NCI-H2196 (cell line): ENCODE measurements at regions not wholly inside any gene's neighbourhood (a gene's known extent, or its start where the extent isn't known, plus 50 kb on each side); places are given as distances from the start of the nearest gene placed in this dataset.

Source experiments
- DNase-seq: peaks from one replicate; lab custom pipeline; 2025; ENCODE audit not compliant: unreplicated experiment; lab: John Stamatoyannopoulos, UW

- no peak for DNase-seq
These were observed 349.9 kb downstream of the RPS24 start for GRCh38 chr10:78383378-78384048.

GRCh38 chr10:78384049-78384431, 350.4 kb downstream of the RPS24 start:
- DNase-seq: no peak

DNA sequence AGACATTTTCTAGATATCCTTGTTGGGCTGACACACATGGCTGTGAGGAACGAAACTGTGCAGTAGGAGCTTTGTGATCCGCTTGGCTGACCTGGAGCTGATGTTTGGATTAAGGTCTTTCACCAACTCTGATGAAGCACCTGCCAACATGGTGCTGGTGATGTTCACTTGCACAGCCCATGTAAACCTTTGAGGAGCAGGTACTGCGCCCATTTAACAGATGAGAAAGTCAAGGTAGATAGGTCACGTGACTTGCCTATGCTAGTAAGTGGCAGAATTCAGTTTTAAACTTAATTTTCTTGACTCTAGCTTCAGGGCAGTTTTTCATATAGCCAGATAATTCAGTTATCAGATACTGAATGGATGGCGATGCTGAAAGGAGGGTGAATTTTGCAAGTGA, 351.9 kb downstream of the RPS24 start:
- no peak for DNase-seq

- no peak for DNase-seq
These were observed 352.8 kb downstream of the RPS24 start for GRCh38 chr10:78386509-78386908.

- no peak for DNase-seq
These were observed 354.8 kb downstream of the RPS24 start for GRCh38 chr10:78388331-78389050.

DNA sequence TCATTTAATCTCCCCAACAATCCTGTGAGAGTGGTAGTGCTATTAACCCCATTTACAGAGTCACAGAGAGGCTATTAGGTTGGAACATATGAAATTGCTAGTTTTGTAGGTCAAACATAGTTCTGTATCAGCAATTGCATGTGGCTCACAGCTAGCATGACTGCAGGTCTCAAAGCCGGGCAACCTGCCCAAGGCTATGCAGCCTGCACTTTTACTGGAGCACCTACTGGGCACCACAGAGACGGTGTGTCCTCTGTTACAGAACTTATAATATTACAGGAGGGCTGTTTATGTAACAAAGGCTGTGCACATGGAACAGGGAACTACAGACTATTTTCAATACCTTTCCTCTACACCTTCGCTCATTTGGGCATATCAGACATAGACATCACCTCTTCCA, 355.8 kb downstream of the RPS24 start:
- no peak for DNase-seq

DNA sequence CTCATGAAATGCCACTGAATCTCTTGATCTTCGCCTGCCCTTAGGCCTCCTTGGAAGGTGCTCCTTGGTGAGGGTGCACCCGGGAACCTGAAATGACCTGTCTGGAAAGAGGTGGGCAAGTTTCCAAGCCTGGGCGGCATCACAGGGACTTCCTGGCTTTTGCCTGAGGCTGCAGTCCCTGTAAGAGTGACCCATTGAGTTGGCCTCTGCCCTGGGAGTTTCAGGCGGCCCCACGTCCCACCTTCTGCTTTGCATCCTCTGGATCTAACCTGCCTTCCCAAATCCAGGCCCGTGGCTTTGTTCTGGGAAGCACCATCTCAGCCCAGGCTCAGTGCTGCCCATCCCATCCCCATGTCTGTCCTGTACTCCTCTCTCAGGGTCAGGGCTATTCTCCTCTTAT, 356.4 kb downstream of the RPS24 start:
- no peak for DNase-seq

GRCh38 chr10:78390817-78391216, 357.2 kb downstream of the RPS24 start:
- no peak for DNase-seq

DNA sequence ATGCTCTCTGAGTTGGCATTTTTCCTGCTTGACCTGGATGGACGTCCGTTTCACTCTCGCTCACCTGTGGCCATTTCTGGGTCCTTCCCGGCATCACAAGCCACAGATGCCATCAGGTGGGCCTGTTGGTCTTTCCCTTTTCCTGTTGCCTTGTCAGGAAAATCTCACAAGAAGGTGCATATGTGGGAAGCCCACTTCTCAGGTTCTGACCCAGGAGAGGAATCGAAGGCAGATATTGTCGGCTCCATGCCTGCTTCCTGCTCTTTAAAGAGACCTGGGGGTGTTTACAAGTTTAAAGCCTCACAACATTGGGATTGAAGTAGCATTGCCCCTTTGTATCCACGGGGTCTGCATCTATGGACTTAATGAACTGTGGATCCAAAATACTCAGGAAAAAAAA, 357.9 kb downstream of the RPS24 start:
- no peak for DNase-seq

DNA sequence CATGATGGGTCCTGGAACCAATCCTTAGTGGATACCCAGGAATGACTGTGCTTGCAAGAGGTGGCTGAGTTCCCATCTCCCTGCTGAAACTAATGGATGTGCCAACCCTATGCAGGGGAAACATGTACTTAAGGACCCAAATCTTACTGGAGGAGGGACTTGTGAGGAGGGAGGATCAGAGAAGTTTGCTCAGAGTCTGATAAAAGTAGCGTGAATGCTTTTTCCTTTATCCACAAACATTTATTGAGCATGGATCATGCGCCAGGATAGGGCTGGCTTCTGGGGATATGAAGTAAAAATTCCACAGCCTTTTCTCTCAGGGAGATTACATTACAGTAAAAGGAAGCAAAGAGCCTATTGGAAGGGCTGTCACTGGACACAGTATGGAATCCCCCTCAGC, 358.5 kb downstream of the RPS24 start:
- no peak for DNase-seq

GRCh38 chr10:78393094-78393493, 359.4 kb downstream of the RPS24 start:
- DNase-seq: no peak

DNA sequence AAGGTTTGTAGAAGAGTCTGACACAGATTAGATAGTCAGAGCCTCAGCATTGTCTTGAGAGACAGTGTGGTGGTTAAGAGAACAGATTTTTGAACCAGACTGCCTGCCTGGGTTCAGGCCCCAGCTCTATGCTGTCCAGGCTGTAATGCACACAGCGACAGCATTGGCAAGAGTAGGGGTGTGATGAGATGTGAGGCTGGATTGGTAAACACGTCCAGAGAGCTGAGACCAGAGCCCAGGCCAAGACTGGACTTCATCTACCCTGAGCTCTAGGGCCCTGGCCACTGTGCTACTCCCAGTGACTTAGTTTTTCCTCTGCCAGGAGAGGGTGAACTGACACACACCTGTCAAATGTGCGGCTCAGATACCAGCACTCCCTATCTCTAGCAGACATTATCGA, 360.4 kb downstream of the RPS24 start:
- no peak for DNase-seq

DNA sequence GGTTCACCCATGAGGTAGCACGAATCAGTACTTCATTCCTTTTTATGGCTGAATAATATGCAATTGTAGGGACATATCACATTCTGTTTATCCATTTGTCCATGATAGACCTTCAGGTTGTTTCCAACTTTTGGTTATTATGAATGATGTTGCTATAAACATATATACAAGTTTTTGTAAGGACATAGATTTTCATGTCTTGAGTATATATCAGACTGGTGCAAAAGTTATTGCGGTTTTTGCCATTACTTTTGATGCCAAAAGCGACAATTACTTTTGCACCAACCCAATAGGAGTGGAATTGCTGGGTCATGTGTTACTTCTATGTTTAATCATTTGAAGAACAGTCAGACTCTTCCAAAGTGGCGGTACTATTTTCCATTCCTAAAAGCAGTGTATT, 361.5 kb downstream of the RPS24 start:
- DNase-seq: no peak

DNA sequence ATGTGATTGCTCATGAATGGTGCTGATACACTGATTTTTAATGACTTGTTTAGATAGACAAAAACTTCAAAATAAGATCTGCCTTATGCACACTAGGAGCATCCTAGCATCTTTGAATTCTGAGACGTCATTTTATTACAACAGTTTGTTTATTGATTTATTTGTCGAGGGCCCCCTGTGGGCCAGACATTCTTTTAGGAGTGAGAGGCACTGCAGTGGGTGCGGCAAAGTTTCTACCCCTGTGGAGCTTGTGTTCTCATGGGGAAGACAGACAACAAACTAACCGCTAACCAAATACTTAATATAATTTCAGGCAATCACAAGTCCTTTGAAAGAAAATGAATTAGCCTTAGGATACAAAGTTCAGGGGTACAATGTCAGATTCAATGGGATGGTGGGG, 363.1 kb downstream of the RPS24 start:
- no peak for DNase-seq

DNA sequence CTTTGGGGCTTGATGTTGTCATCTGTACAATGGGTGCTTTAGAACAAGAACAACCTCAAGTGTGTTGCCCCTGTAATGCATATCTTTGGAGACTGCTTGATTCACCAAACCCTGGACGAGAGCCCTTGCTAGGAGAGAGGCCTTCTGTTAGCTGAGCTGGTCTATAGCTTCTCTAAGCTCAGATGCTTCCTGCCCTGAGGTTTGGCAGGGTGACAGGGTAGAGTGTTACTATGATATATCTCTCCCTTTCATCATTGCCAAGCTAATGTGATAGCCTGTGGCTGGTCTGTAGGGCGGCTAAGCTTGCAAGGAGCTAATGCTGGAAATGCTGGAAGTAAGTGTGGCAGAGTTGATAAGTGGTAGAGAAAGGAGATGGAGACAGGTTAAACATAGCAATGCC, 364.1 kb downstream of the RPS24 start:
- DNase-seq: peak; percentile 22

- DNase-seq: no peak
These were observed 364.7 kb downstream of the RPS24 start for GRCh38 chr10:78398382-78398781.

DNA sequence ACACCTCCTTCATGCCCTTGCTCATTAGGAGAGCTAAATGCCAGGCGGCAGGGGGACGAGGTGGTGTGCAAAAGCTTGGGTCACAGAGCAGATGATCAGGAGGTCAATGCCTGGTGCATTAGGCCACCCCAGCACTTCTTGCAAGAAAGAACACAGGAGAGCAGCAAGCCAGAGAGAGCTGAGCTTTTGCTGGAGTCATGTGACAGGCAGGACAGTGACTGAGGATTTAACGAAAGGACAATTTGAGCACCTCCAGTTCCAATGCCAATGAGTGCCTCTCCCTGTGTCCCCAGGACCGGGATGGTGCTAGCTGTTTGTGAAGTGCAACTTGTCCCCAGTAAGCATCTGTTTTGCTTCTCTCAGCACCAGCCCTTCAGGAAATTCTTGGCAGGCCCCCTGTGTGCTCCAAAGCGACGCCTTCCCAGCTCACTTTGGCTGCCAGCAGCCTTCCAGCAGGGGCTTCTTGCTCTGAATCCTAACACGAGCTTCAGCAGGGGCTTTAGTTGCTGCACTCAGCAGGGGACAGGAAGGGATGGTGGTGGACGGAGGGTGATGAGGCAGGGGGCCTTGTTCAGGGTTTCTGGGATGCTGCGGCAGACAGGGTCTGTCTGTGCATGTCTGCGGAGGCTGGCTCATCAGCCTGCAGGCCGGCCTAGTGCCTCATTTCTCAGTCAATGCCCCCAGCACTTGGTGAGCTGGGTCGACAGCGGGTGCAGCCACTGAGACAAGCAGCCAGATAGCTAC, 368.1 kb downstream of the RPS24 start:
- no peak for DNase-seq

DNA sequence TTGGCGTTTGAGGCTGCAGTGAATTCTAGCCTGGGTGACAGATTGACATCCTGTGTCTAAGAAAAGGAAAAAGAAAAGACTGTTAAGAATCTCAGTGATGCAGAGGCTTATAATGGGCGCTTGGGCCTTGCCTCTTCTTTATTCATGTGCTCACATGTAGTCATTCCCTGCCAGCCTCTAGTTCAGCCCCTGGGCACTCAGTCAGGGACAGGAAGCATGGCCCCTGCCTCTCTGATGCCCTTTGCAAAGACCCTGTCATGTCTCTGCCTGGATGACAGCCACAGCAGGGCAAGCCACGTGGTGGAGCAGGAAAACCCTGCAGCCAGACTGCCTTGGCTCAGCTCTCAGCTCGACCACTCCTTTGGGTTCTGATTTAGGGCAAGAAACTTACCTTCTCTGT, 368.9 kb downstream of the RPS24 start:
- DNase-seq: no peak

DNA sequence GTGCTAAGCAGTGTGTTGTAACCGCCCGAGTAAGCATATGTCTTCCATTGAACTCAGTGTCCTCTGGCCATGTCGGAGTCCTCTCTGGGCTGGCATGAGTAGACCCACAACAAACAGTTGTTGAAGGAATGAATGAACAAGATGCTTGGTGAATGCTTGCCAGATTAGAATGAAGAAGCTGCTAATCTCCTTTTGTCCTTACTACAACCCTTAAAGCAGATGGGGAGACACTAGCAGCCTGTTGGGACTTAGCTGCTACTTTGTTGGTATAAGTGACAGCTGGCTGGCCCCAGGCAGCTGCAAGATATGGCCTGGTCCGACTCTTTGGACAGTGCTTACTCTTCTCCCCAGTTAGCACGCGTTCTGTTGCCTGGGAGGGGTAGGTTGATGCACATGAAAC, 370.1 kb downstream of the RPS24 start:
- no peak for DNase-seq

- no peak for DNase-seq
These were observed 370.6 kb downstream of the RPS24 start for GRCh38 chr10:78404296-78404695.

GRCh38 chr10:78405231-78405630, 371.6 kb downstream of the RPS24 start:
- no peak for DNase-seq

DNA sequence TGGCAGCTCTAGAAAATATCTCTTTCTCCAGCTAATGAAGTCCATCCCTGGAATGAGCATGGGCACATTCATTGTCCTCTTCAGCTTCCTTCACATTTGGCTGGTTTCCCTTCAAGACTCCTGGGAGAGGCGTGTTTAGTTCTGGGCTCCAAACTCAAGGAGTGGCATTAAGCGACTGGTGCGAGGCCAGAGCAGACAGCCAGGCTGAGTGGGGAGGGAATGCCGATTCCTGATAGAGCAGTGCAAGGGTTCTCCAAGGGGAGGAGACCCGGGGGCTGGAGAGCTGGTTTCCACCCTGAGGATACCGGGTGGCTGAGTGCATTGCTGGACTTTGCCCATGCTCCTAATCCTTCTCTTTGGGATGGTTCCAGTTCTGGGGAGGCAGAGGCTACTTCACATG, 372.1 kb downstream of the RPS24 start:
- no peak for DNase-seq
